ENCODE measurements at regions not wholly inside any gene's neighbourhood (a gene's known extent, or its start where the extent isn't known, plus 50 kb on each side); places are given as distances from the start of the nearest gene placed in this dataset.
A peak's percentile ranks its signal among the peaks of the same experiment; 100 is the strongest.

GRCh38 chr1:115160728-115161127 is 71.4 kb upstream of the TSPAN2 start:
- H3K79me2 ChIP-seq (ENCODE audit: control insufficient read depth, insufficient read depth, low read length, poor library complexity): peaks cover 2% of the 10 kb centered on the region
- H3K18ac ChIP-seq (ENCODE audit: low read length): no peak overlapping the region
- no peaks in the 10 kb centered on the region for H3K27me3 ChIP-seq (ENCODE audit: insufficient read depth, low read length)
- no peak overlapping the region for H3K27ac ChIP-seq (ENCODE audit: low read depth, low read length)
- H3K23ac ChIP-seq (ENCODE audit: low read length): no peak overlapping the region
- no peaks in the 10 kb centered on the region for H3K36me3 ChIP-seq (ENCODE audit: control insufficient read depth in 1 of 2, insufficient read depth in 2 of 2, low read length in 2 of 2)
- no peak overlapping the region for H4K12ac ChIP-seq (ENCODE audit: low read depth, low read length)
- no peak for DNase-seq
- no peak overlapping the region for H4K8ac ChIP-seq (ENCODE audit: low read depth, low read length)
- no peak overlapping the region for H4K91ac ChIP-seq (ENCODE audit: low read depth, low read length)
- no peak overlapping the region for H2AFZ ChIP-seq (ENCODE audit: insufficient read depth, low read length, poor library complexity)
- no peak overlapping the region for H3K9ac ChIP-seq (ENCODE audit: low read length)
- H3K9me3 ChIP-seq (ENCODE audit: insufficient read depth, low read depth, low read length): no peaks in the 10 kb centered on the region
- no peak overlapping the region for H2AK5ac ChIP-seq (ENCODE audit: low read length)
- peaks cover 4% of the 10 kb centered on the region for H3K79me1 ChIP-seq (ENCODE audit: low read length)
- H2BK12ac ChIP-seq (ENCODE audit: low read length): no peak overlapping the region
- peaks cover 4% of the 10 kb centered on the region in 2 experiments for H3K4me1 ChIP-seq (ENCODE audit: control insufficient read depth in 1 of 2, insufficient read depth in 2 of 2, low read length in 2 of 2)
- no peak overlapping the region for H3K4me3 ChIP-seq (ENCODE audit: low read depth, low read length)
- no peak overlapping the region for H2BK5ac ChIP-seq (ENCODE audit: low read depth, low read length, poor library complexity)
- H3K14ac ChIP-seq (ENCODE audit: low read length): no peak overlapping the region
- no peak overlapping the region for H3K4me2 ChIP-seq (ENCODE audit: low read length)
- no peak overlapping the region for H2BK120ac ChIP-seq (ENCODE audit: insufficient read depth, low read length, poor library complexity)
- no peak overlapping the region for H3K4ac ChIP-seq (ENCODE audit: low read depth, low read length)

GRCh38 chr1:115159958-115160357 is 70.7 kb upstream of the TSPAN2 start:
- Histone ChIP-seq H3K18ac (ENCODE audit: low read length) (no peak overlapping the region), H3K14ac (ENCODE audit: low read length) (no peak overlapping the region), H2BK120ac (ENCODE audit: insufficient read depth, low read length, poor library complexity) (no peak overlapping the region), H2AFZ (ENCODE audit: insufficient read depth, low read length, poor library complexity) (no peak overlapping the region), H3K4me1 (ENCODE audit: control insufficient read depth in 1 of 2, insufficient read depth in 2 of 2, low read length in 2 of 2) (peaks cover 4% of the 10 kb centered on the region in 2 experiments), H3K36me3 (ENCODE audit: control insufficient read depth in 1 of 2, insufficient read depth in 2 of 2, low read length in 2 of 2) (no peaks in the 10 kb centered on the region), H2BK5ac (ENCODE audit: low read depth, low read length, poor library complexity) (no peak overlapping the region), H3K4ac (ENCODE audit: low read depth, low read length) (no peak overlapping the region), H3K4me2 (ENCODE audit: low read length) (no peak overlapping the region), H3K79me1 (ENCODE audit: low read length) (peaks cover 4% of the 10 kb centered on the region), H3K27ac (ENCODE audit: low read depth, low read length) (no peak overlapping the region), H3K9me3 (ENCODE audit: insufficient read depth, low read depth, low read length) (no peaks in the 10 kb centered on the region), H3K27me3 (ENCODE audit: insufficient read depth, low read length) (no peaks in the 10 kb centered on the region), H3K9ac (ENCODE audit: low read length) (no peak overlapping the region), H2AK5ac (ENCODE audit: low read length) (no peak overlapping the region), H4K8ac (ENCODE audit: low read depth, low read length) (no peak overlapping the region), H2BK12ac (ENCODE audit: low read length) (no peak overlapping the region), H4K12ac (ENCODE audit: low read depth, low read length) (no peak overlapping the region), H3K23ac (ENCODE audit: low read length) (no peak overlapping the region), H3K4me3 (ENCODE audit: low read depth, low read length) (no peak overlapping the region), H4K91ac (ENCODE audit: low read depth, low read length) (no peak overlapping the region), H3K79me2 (ENCODE audit: control insufficient read depth, insufficient read depth, low read length, poor library complexity) (peaks cover 2% of the 10 kb centered on the region)
- DNase-seq: no peak

- Histone ChIP-seq H3K79me2 (ENCODE audit: control insufficient read depth, insufficient read depth, low read length, poor library complexity) (peaks cover 2% of the 10 kb centered on the region), H4K8ac (ENCODE audit: low read depth, low read length) (no peak overlapping the region), H3K4me2 (ENCODE audit: low read length) (no peak overlapping the region), H3K9me3 (ENCODE audit: insufficient read depth, low read depth, low read length) (no peaks in the 10 kb centered on the region), H3K27ac (ENCODE audit: low read depth, low read length) (no peak overlapping the region), H2BK12ac (ENCODE audit: low read length) (peak overlapping the region; percentile 82), H2AK5ac (ENCODE audit: low read length) (peak overlapping the region; percentile 64), H2BK5ac (ENCODE audit: low read depth, low read length, poor library complexity) (no peak overlapping the region), H3K14ac (ENCODE audit: low read length) (peak overlapping the region; percentile 70), H3K23ac (ENCODE audit: low read length) (no peak overlapping the region), H3K4me1 (ENCODE audit: control insufficient read depth in 1 of 2, insufficient read depth in 2 of 2, low read length in 2 of 2) (peaks cover 4% of the 10 kb centered on the region in 2 experiments), H3K27me3 (ENCODE audit: insufficient read depth, low read length) (no peaks in the 10 kb centered on the region), H3K36me3 (ENCODE audit: control insufficient read depth in 1 of 2, insufficient read depth in 2 of 2, low read length in 2 of 2) (no peaks in the 10 kb centered on the region), H4K91ac (ENCODE audit: low read depth, low read length) (peak overlapping the region; percentile 61), H3K4ac (ENCODE audit: low read depth, low read length) (no peak overlapping the region), H2BK120ac (ENCODE audit: insufficient read depth, low read length, poor library complexity) (no peak overlapping the region), H2AFZ (ENCODE audit: insufficient read depth, low read length, poor library complexity) (no peak overlapping the region), H3K79me1 (ENCODE audit: low read length) (peaks cover 4% of the 10 kb centered on the region), H3K4me3 (ENCODE audit: low read depth, low read length) (no peak overlapping the region), H4K12ac (ENCODE audit: low read depth, low read length) (no peak overlapping the region), H3K9ac (ENCODE audit: low read length) (no peak overlapping the region), H3K18ac (ENCODE audit: low read length) (no peak overlapping the region)
- no peak for DNase-seq
- no CpG with 5 or more reads among the region's 2 CpGs for WGBS (ENCODE audit: extremely low coverage, insufficient coverage, insufficient read length)
Measured at GRCh38 chr1:115158181-115158580, 68.9 kb upstream of the TSPAN2 start.

GRCh38 chr1:115156826-115157468 is 67.6 kb upstream of the TSPAN2 start:
- no peak overlapping the region for H3K4ac ChIP-seq (ENCODE audit: low read depth, low read length)
- H2AK5ac ChIP-seq (ENCODE audit: low read length): no peak overlapping the region
- H3K4me3 ChIP-seq (ENCODE audit: low read depth, low read length): no peak overlapping the region
- H3K9me3 ChIP-seq (ENCODE audit: insufficient read depth, low read depth, low read length): no peaks in the 10 kb centered on the region
- DNase-seq: no peak
- H3K79me1 ChIP-seq (ENCODE audit: low read length): peaks cover 4% of the 10 kb centered on the region
- H3K27me3 ChIP-seq (ENCODE audit: insufficient read depth, low read length): no peaks in the 10 kb centered on the region
- no peak overlapping the region for H4K8ac ChIP-seq (ENCODE audit: low read depth, low read length)
- H2AFZ ChIP-seq (ENCODE audit: insufficient read depth, low read length, poor library complexity): no peak overlapping the region
- H3K4me1 ChIP-seq (ENCODE audit: control insufficient read depth in 1 of 2, insufficient read depth in 2 of 2, low read length in 2 of 2): peaks cover 4% of the 10 kb centered on the region in 2 experiments
- no peak overlapping the region for H3K23ac ChIP-seq (ENCODE audit: low read length)
- H3K18ac ChIP-seq (ENCODE audit: low read length): no peak overlapping the region
- H2BK5ac ChIP-seq (ENCODE audit: low read depth, low read length, poor library complexity): peak overlapping the region; percentile 2
- H3K9ac ChIP-seq (ENCODE audit: low read length): no peak overlapping the region
- no peak overlapping the region for H2BK120ac ChIP-seq (ENCODE audit: insufficient read depth, low read length, poor library complexity)
- H4K12ac ChIP-seq (ENCODE audit: low read depth, low read length): no peak overlapping the region
- H3K4me2 ChIP-seq (ENCODE audit: low read length): no peak overlapping the region
- H2BK12ac ChIP-seq (ENCODE audit: low read length): peak overlapping the region; percentile 52
- no peak overlapping the region for H3K14ac ChIP-seq (ENCODE audit: low read length)
- WGBS (ENCODE audit: extremely low coverage, insufficient coverage, insufficient read length): no CpG with 5 or more reads among the region's 4 CpGs
- peaks cover 2% of the 10 kb centered on the region for H3K79me2 ChIP-seq (ENCODE audit: control insufficient read depth, insufficient read depth, low read length, poor library complexity)
- no peak overlapping the region for H4K91ac ChIP-seq (ENCODE audit: low read depth, low read length)
- H3K36me3 ChIP-seq (ENCODE audit: control insufficient read depth in 1 of 2, insufficient read depth in 2 of 2, low read length in 2 of 2): no peaks in the 10 kb centered on the region
- H3K27ac ChIP-seq (ENCODE audit: low read depth, low read length): no peak overlapping the region
